HepG2 (cell line): ENCODE measurements at regions not wholly inside any gene's neighbourhood (a gene's known extent, or its start where the extent isn't known, plus 50 kb on each side); places are given as distances from the start of the nearest gene placed in this dataset.

Source experiments
- ATAC-seq: fragments of 200-7000 bp; cut with Tn5 transposase; 3 replicates; pipeline ENCODE4 v1.9.1; 2020; ENCODE audit warnings: mild to moderate bottlenecking, moderate library complexity
- BruUV-seq: library from RNA; stranded (reverse); fragments of 400-500 nt; replicated peaks from 2 replicates; lab custom pipeline; 2021; lab: Mats Ljungman, UMichigan
- CTCF ChIA-PET: fragments of 300-600 bp; formaldehyde crosslinking; extraction: SDS; loops from one replicate; lab custom pipeline; 2021; ENCODE audit warnings: low total read pairs, inconsistent platforms, low intra/inter-chr PET ratio; lab: Yijun Ruan, JAX
- POLR2A ChIA-PET: fragments of 350-600 bp; sonication (Branson Sonifier 250); formaldehyde crosslinking; loops from one replicate; lab custom pipeline; 2020; ENCODE audit warnings: antibody characterized with exemption, inconsistent platforms; lab: Yijun Ruan, JAX
- DNase-seq: peaks from one replicate; pipeline ENCODE4 v3.0.0-alpha.2; 2015; ENCODE audit warnings: low spot score
- FAIRE-seq: peaks from 3 replicates; lab custom pipeline; 2011; peaks lifted over from hg19 to GRCh38; lab: Jason Lieb, UNC
- H2AFZ ChIP-seq: one replicate; pipeline ENCODE4 v1.6.1; 2011; ENCODE audit warnings: low read length, inconsistent platforms
- H3K27ac ChIP-seq: fragments of 300-600 bp; 3 replicates; pipeline ENCODE4 v1.8.0; 2011; ENCODE audit warnings: mixed run types, mild to moderate bottlenecking, mixed read lengths, low read length, inconsistent platforms; ENCODE audit not compliant: insufficient read depth; ENCODE audit errors: extremely low read length
- H3K27me3 ChIP-seq, 2 experiments: fragments of 200-600 bp in 1 of 2; 2 replicates in 1 of 2; 3 replicates in 1 of 2; pipeline versions ENCODE4 v1.6.0 to v1.8.0; 2011; ENCODE audit warnings: low read length in 2 of 2, mild to moderate bottlenecking in 2 of 2, moderate library complexity in 2 of 2, inconsistent platforms in 1 of 2; ENCODE audit not compliant: insufficient read depth in 2 of 2, control insufficient read depth in 1 of 2
- H3K36me3 ChIP-seq, 2 experiments: fragments of 200-600 bp in 1 of 2; replicated peaks in 1 of 2; 2 replicates in 1 of 2; 3 replicates in 1 of 2; pipeline versions ENCODE4 v1.5.1 to v1.8.0; 2011; ENCODE audit warnings: low read length in 2 of 2, inconsistent platforms in 1 of 2; ENCODE audit not compliant: insufficient read depth in 2 of 2, control insufficient read depth in 1 of 2
- H3K4me1 ChIP-seq: 2 replicates; pipeline ENCODE4 v1.5.1; 2012; ENCODE audit warnings: low read length, inconsistent platforms; ENCODE audit not compliant: insufficient read depth
- H3K4me2 ChIP-seq: 2 replicates; pipeline ENCODE4 v1.6.0; 2011; ENCODE audit warnings: low read depth, low read length, inconsistent platforms
- H3K4me3 ChIP-seq, 3 experiments: fragments of 200-600 bp in 1 of 3; sonication (generic), shearing (Covaris generic) in 1 of 3; replicated peaks in 1 of 3; 2 replicates each; pipeline ENCODE4 v1.5.1; 2011 to 2016; ENCODE audit warnings: low read length in 3 of 3, inconsistent platforms in 2 of 3, low read depth in 2 of 3, mild to moderate bottlenecking in 2 of 3, control low read depth in 1 of 3, mixed read lengths in 1 of 3; ENCODE audit not compliant: insufficient read depth in 1 of 3
- H3K79me2 ChIP-seq: one replicate; pipeline ENCODE4 v1.6.1; 2011; ENCODE audit warnings: low read length, inconsistent platforms; ENCODE audit not compliant: insufficient read depth
- H3K9ac ChIP-seq: 2 replicates; pipeline ENCODE4 v1.6.0; 2011; ENCODE audit warnings: mild to moderate bottlenecking, low read depth, low read length, inconsistent platforms; ENCODE audit not compliant: insufficient read depth
- H3K9me3 ChIP-seq: 2 replicates; pipeline ENCODE4 v1.5.1; 2012; ENCODE audit warnings: mild to moderate bottlenecking, low read length
- H4K20me1 ChIP-seq: 2 replicates; pipeline ENCODE4 v1.6.0; 2011; ENCODE audit warnings: inconsistent platforms, mild to moderate bottlenecking, low read length, moderate library complexity; ENCODE audit not compliant: insufficient read depth
- CC2D1A ChIP-seq: sonication (generic); formaldehyde crosslinking; IDR thresholded peaks from 2 replicates; pipeline ENCODE4 v1.8.1; 2023; ENCODE audit warnings: mild to moderate bottlenecking, missing genetic modification reagents
- DNMT3B ChIP-seq: conservative IDR thresholded peaks from 2 replicates; pipeline ENCODE4 v1.6.1; 2016; ENCODE audit warnings: missing biosample characterization, control low read depth
- ETV5 ChIP-seq: IDR thresholded peaks from 2 replicates; pipeline ENCODE4 v1.6.1; 2018; ENCODE audit warnings: missing biosample characterization, missing genetic modification reagents, inconsistent platforms, borderline replicate concordance
- HNRNPUL1 ChIP-seq: fragments of 200-400 bp; formaldehyde crosslinking; IDR thresholded peaks from 2 replicates; pipeline ENCODE4 v1.6.1; 2017; ENCODE audit warnings: low read depth, mild to moderate bottlenecking, low read length, moderate library complexity
- KMT2A ChIP-seq: sonication (generic); formaldehyde crosslinking; IDR thresholded peaks from 2 replicates; pipeline ENCODE4 v1.4.0; 2020; ENCODE audit warnings: missing genetic modification reagents
- MXD4 ChIP-seq: IDR thresholded peaks from 2 replicates; pipeline ENCODE4 v1.6.1; 2016; ENCODE audit warnings: mild to moderate bottlenecking, missing biosample characterization, missing genetic modification reagents
- MYC ChIP-seq: sonication (generic); formaldehyde crosslinking; IDR thresholded peaks from 2 replicates; pipeline ENCODE4 v1.9.0; 2021; ENCODE audit warnings: missing genetic modification reagents, borderline replicate concordance
- POGZ ChIP-seq: sonication (generic); formaldehyde crosslinking; IDR thresholded peaks from 2 replicates; pipeline ENCODE4 v1.4.0; 2020; ENCODE audit warnings: mild to moderate bottlenecking, missing genetic modification reagents
- TARDBP ChIP-seq: sonication (generic); formaldehyde crosslinking; IDR thresholded peaks from 2 replicates; pipeline ENCODE4 v1.8.0; 2022; ENCODE audit warnings: mild to moderate bottlenecking, missing genetic modification reagents
- ZBTB42 ChIP-seq: sonication (generic); formaldehyde crosslinking; IDR thresholded peaks from 2 replicates; pipeline ENCODE4 v1.5.0; 2020; ENCODE audit warnings: mild to moderate bottlenecking, missing genetic modification reagents
- ZNF317 ChIP-seq: sonication (generic); formaldehyde crosslinking; IDR thresholded peaks from 2 replicates; pipeline ENCODE4 v1.5.0; 2020; ENCODE audit warnings: mild to moderate bottlenecking, missing genetic modification reagents
- ZNF354B ChIP-seq: sonication (generic); formaldehyde crosslinking; IDR thresholded peaks from 2 replicates; pipeline ENCODE4 v1.8.0; 2022; ENCODE audit warnings: mild to moderate bottlenecking, missing genetic modification reagents
- ZNF446 ChIP-seq: sonication (generic); formaldehyde crosslinking; IDR thresholded peaks from 2 replicates; pipeline ENCODE4 v1.5.0; 2020; ENCODE audit warnings: mild to moderate bottlenecking, missing genetic modification reagents
- WGBS: methylation state at CpG from one replicate; pipeline ENCODE4 v1.1.6; 2017; ENCODE audit warnings: low lambda C conversion rate; 5-methylcytosine and 5-hydroxymethylcytosine counted together
- in situ Hi-C: cut with HindIII; loops from 2 replicates; pipeline ENCODE4 v1.10.0; 2017; ENCODE audit warnings: low pct_unique_long_range_greater_than_20kb; ENCODE audit not compliant: extremely low pct_ligation_motif_present
- intact Hi-C: fragments of 100-400 bp; cut with micrococcal nuclease; formaldehyde crosslinking; loops from one replicate; pipeline ENCODE4 v1.10.0; 2022; ENCODE audit not compliant: unreplicated experiment
- TF ChIP-seq, protein P1 (sequence below): sonication (generic); formaldehyde crosslinking; IDR thresholded peaks from 2 replicates; pipeline ENCODE4 v1.5.0; 2020; ENCODE audit warnings: mild to moderate bottlenecking, missing genetic modification reagents
- TF ChIP-seq, protein P2 (sequence below): sonication (generic); formaldehyde crosslinking; IDR thresholded peaks from 2 replicates; pipeline ENCODE4 v1.4.0; 2020; ENCODE audit warnings: missing genetic modification reagents
- TF ChIP-seq, protein P3 (sequence below): sonication (generic); formaldehyde crosslinking; IDR thresholded peaks from 2 replicates; pipeline ENCODE4 v1.4.0; 2020; ENCODE audit warnings: missing genetic modification reagents
- TF ChIP-seq, protein P4 (sequence below): IDR thresholded peaks from 2 replicates; pipeline ENCODE4 v1.6.1; 2016

DNA sequence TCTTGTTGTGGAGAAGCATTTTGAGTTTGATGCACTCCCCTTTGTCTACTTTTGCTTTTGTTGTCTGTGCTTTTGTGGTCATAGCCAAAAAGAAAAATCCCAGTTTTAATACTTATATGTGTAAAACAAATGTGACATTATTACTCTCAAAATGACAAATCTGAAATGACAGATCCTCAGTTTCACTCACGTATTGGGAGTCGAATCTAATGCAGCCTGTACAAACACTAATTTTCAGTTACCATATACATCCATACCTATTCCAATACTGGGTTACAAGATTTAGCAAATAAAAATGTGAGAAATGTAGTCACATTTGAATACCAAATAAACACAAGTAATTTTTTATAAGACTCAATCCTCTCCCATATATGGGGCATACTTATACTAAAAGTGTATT lies 148.2 kb upstream of the ZNF516 start:
- no peaks in the 10 kb centered on the region for H3K36me3 ChIP-seq
- ATAC-seq (no peak), DNase-seq (no peak), FAIRE-seq (no peak)
- peaks cover 0 to 16% of the 10 kb centered on the region in 2 experiments; a peak in 3 of 5 replicates for H3K27me3 ChIP-seq
- intact Hi-C loops, result no loop called here
- H3K9me3 ChIP-seq, result no peaks in the 10 kb centered on the region
- no peaks in the 10 kb centered on the region for H3K4me1 ChIP-seq
- H3K4me3 ChIP-seq, result no peak overlapping the region
- ChIA-PET POLR2A (no interaction called here), CTCF (no interaction called here)
- WGBS, result 2% methylated on average over 2 of the region's 2 CpGs
- no peak overlapping the region for H3K4me2 ChIP-seq
- BruUV-seq, result no TSS peak
- in situ Hi-C loops, result no loop called here
- no peak overlapping the region for H3K9ac ChIP-seq
- H3K79me2 ChIP-seq, result no peaks in the 10 kb centered on the region
- TF ChIP-seq, protein P1, sequence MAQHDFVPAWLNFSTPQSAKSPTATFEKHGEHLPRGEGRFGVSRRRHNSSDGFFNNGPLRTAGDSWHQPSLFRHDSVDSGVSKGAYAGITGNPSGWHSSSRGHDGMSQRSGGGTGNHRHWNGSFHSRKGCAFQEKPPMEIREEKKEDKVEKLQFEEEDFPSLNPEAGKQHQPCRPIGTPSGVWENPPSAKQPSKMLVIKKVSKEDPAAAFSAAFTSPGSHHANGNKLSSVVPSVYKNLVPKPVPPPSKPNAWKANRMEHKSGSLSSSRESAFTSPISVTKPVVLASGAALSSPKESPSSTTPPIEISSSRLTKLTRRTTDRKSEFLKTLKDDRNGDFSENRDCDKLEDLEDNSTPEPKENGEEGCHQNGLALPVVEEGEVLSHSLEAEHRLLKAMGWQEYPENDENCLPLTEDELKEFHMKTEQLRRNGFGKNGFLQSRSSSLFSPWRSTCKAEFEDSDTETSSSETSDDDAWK (CRISPR knock-in tag), result no peak
- TF ChIP-seq MYC (CRISPR knock-in tag) (no peak), ZNF317 (CRISPR knock-in tag) (no peak), HNRNPUL1 (no peak), CC2D1A (CRISPR knock-in tag) (no peak), ETV5 (CRISPR knock-in tag) (no peak), KMT2A (no peak), ZNF446 (no peak), ZBTB42 (CRISPR knock-in tag) (no peak), TARDBP (CRISPR knock-in tag) (no peak), POGZ (CRISPR knock-in tag) (no peak), DNMT3B (CRISPR knock-in tag) (no peak), MXD4 (CRISPR knock-in tag) (no peak), ZNF354B (CRISPR knock-in tag) (no peak)
- TF ChIP-seq, protein P2, sequence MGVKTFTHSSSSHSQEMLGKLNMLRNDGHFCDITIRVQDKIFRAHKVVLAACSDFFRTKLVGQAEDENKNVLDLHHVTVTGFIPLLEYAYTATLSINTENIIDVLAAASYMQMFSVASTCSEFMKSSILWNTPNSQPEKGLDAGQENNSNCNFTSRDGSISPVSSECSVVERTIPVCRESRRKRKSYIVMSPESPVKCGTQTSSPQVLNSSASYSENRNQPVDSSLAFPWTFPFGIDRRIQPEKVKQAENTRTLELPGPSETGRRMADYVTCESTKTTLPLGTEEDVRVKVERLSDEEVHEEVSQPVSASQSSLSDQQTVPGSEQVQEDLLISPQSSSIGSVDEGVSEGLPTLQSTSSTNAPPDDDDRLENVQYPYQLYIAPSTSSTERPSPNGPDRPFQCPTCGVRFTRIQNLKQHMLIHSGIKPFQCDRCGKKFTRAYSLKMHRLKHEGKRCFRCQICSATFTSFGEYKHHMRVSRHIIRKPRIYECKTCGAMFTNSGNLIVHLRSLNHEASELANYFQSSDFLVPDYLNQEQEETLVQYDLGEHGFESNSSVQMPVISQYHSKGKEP (CRISPR knock-in tag), result no peak
- TF ChIP-seq, protein P3, sequence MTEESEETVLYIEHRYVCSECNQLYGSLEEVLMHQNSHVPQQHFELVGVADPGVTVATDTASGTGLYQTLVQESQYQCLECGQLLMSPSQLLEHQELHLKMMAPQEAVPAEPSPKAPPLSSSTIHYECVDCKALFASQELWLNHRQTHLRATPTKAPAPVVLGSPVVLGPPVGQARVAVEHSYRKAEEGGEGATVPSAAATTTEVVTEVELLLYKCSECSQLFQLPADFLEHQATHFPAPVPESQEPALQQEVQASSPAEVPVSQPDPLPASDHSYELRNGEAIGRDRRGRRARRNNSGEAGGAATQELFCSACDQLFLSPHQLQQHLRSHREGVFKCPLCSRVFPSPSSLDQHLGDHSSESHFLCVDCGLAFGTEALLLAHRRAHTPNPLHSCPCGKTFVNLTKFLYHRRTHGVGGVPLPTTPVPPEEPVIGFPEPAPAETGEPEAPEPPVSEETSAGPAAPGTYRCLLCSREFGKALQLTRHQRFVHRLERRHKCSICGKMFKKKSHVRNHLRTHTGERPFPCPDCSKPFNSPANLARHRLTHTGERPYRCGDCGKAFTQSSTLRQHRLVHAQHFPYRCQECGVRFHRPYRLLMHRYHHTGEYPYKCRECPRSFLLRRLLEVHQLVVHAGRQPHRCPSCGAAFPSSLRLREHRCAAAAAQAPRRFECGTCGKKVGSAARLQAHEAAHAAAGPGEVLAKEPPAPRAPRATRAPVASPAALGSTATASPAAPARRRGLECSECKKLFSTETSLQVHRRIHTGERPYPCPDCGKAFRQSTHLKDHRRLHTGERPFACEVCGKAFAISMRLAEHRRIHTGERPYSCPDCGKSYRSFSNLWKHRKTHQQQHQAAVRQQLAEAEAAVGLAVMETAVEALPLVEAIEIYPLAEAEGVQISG (CRISPR knock-in tag), result no peak
- TF ChIP-seq, protein P4, sequence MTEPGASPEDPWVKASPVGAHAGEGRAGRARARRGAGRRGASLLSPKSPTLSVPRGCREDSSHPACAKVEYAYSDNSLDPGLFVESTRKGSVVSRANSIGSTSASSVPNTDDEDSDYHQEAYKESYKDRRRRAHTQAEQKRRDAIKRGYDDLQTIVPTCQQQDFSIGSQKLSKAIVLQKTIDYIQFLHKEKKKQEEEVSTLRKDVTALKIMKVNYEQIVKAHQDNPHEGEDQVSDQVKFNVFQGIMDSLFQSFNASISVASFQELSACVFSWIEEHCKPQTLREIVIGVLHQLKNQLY (CRISPR knock-in tag), result no peak
- no peaks in the 10 kb centered on the region for H4K20me1 ChIP-seq
- H3K27ac ChIP-seq, result no peak overlapping the region
- no peak overlapping the region for H2AFZ ChIP-seq
